ENCODE measurements at regions not wholly inside any gene's neighbourhood (a gene's known extent, or its start where the extent isn't known, plus 50 kb on each side); places are given as distances from the start of the nearest gene placed in this dataset.

GRCh38 chr14:55867719-55868118 is 250.5 kb upstream of the PELI2 start:
- no TSS peak for BruUV-seq (replicated peaks)
- Histone ChIP-seq H3K4me2 (ENCODE audit: insufficient read depth, low read length) (no peak overlapping the region), H3K4me1 (ENCODE audit: control insufficient read depth, extremely low read depth, insufficient read depth, low read length) (peaks cover 9% of the 10 kb centered on the region), H3K9me1 (replicated peaks; ENCODE audit: control insufficient read depth, extremely low read depth, insufficient read depth, low read length) (no peaks in the 10 kb centered on the region), H3K36me3 (ENCODE audit: control insufficient read depth in 2 of 2, extremely low read depth in 1 of 2, insufficient read depth in 2 of 2, low read length in 2 of 2) (no peaks in the 10 kb centered on the region), H3K9ac (replicated peaks; ENCODE audit: extremely low read depth, insufficient read depth, low read length) (no peak overlapping the region), H3K4me3 (replicated peaks in 1 of 3; ENCODE audit: insufficient read depth in 1 of 3, low read depth in 1 of 3, low read length in 3 of 3) (no peak overlapping the region), H3K27me3 (ENCODE audit: control insufficient read depth in 2 of 2, insufficient read depth in 2 of 2, low read length in 2 of 2) (no peaks in the 10 kb centered on the region), H3K79me2 (ENCODE audit: control insufficient read depth, insufficient read depth, low read length) (no peaks in the 10 kb centered on the region), H3K27ac (ENCODE audit: insufficient read depth, low read depth, low read length) (no peak overlapping the region), H4K20me1 (replicated peaks; ENCODE audit: control insufficient read depth, extremely low read depth, insufficient read depth, low read length) (no peaks in the 10 kb centered on the region), H3K9me3 (replicated peaks; ENCODE audit: control insufficient read depth, insufficient read depth, low read length) (no peaks in the 10 kb centered on the region), H2AFZ (ENCODE audit: low read depth, low read length) (no peak overlapping the region)
- DNase-seq (ENCODE audit: low read depth, low spot score) (peak; percentile 57), FAIRE-seq (peak; percentile 35)
- TF ChIP-seq GATA2 (IDR thresholded peaks at IDR 0.05; ENCODE audit: insufficient read depth, insufficient read length, low read depth, low read length): no peak
- TF ChIP-seq JUN (IDR thresholded peaks at IDR 0.05; ENCODE audit: borderline replicate concordance, insufficient read depth, insufficient read length, low read depth): peak; percentile 43
- peak; percentile 53 for TF ChIP-seq FOS (IDR thresholded peaks at IDR 0.05; ENCODE audit: borderline replicate concordance, insufficient read depth, low read length)
- dilution Hi-C loops (cut with MboI; ENCODE audit: extremely low pct_ligation_motif_present, low sequenced_read_pairs): no loop called here
- CTCF ChIA-PET: no interaction called here
- POLR2A ChIA-PET: no interaction called here
- intact Hi-C loops (cut with micrococcal nuclease): loop anchor here (5.0 to 10.0 kb wide), 2 partner anchors 247 to 555 kb away; partner anchors contain the start of gene PELI2

- Histone ChIP-seq H2AFZ (ENCODE audit: low read depth, low read length) (no peak overlapping the region), H3K27ac (ENCODE audit: insufficient read depth, low read depth, low read length) (no peak overlapping the region), H3K4me3 (replicated peaks in 1 of 3; ENCODE audit: insufficient read depth in 1 of 3, low read depth in 1 of 3, low read length in 3 of 3) (no peak overlapping the region), H3K9me3 (replicated peaks; ENCODE audit: control insufficient read depth, insufficient read depth, low read length) (no peaks in the 10 kb centered on the region), H3K4me2 (ENCODE audit: insufficient read depth, low read length) (no peak overlapping the region), H3K9me1 (replicated peaks; ENCODE audit: control insufficient read depth, extremely low read depth, insufficient read depth, low read length) (no peaks in the 10 kb centered on the region), H3K9ac (replicated peaks; ENCODE audit: extremely low read depth, insufficient read depth, low read length) (no peak overlapping the region), H3K79me2 (ENCODE audit: control insufficient read depth, insufficient read depth, low read length) (no peaks in the 10 kb centered on the region), H3K36me3 (ENCODE audit: control insufficient read depth in 2 of 2, extremely low read depth in 1 of 2, insufficient read depth in 2 of 2, low read length in 2 of 2) (no peaks in the 10 kb centered on the region), H3K4me1 (ENCODE audit: control insufficient read depth, extremely low read depth, insufficient read depth, low read length) (peaks cover 7% of the 10 kb centered on the region), H3K27me3 (ENCODE audit: control insufficient read depth in 2 of 2, insufficient read depth in 2 of 2, low read length in 2 of 2) (no peaks in the 10 kb centered on the region), H4K20me1 (replicated peaks; ENCODE audit: control insufficient read depth, extremely low read depth, insufficient read depth, low read length) (no peaks in the 10 kb centered on the region)
- BruUV-seq (replicated peaks): no TSS peak
- FAIRE-seq (no peak), DNase-seq (ENCODE audit: low read depth, low spot score) (peak; percentile 9)
- POLR2A ChIA-PET: no interaction called here
- peak; percentile 51 for TF ChIP-seq FOS (IDR thresholded peaks at IDR 0.05; ENCODE audit: borderline replicate concordance, insufficient read depth, low read length)
- no peak for TF ChIP-seq EZH2 (IDR thresholded peaks at IDR 0.05; ENCODE audit: borderline replicate concordance, low read depth, low read length, severe bottlenecking)
- dilution Hi-C loops (cut with MboI; ENCODE audit: extremely low pct_ligation_motif_present, low sequenced_read_pairs) (no loop called here), intact Hi-C loops (cut with micrococcal nuclease) (loop anchor here (5.0 to 10.0 kb wide), 2 partner anchors 245 to 553 kb away; partner anchors contain the start of gene PELI2)
- CTCF ChIA-PET: interaction anchor here (0.9 kb wide), 1 partner anchor 55 kb away, joined by 4 read pairs; no protein-coding TSS in a partner anchor
These were observed 248.7 kb upstream of the PELI2 start for GRCh38 chr14:55869397-55870049.
